ENCODE measurements at regions not wholly inside any gene's neighbourhood (a gene's known extent, or its start where the extent isn't known, plus 50 kb on each side); places are given as distances from the start of the nearest gene placed in this dataset.

GRCh38 chr22:22037229-22037628, 54.6 kb upstream of the TOP3B start:
- ChIA-PET POLR2A (ENCODE audit: partially characterized antibody) (no interaction called here), CTCF (ENCODE audit: partially characterized antibody) (interaction anchor here (0.6 to 1.5 kb wide), 3 partner anchors 9 to 169 kb away, joined by 3 to 4 read pairs (median 3); no protein-coding TSS in a partner anchor)
- Histone ChIP-seq H3K79me1 (ENCODE audit: low read depth, low read length) (no peaks in the 10 kb centered on the region), H3K27me3 (replicated peaks in 1 of 4; ENCODE audit: control insufficient read depth in 3 of 4, extremely low read depth in 1 of 4, insufficient read depth in 3 of 4, low read length in 3 of 4) (peaks cover 78 to 99% (median 92%) of the 10 kb centered on the region in 4 experiments), H3K9me3 (ENCODE audit: insufficient read depth in 2 of 2, low read depth in 1 of 2, low read length in 1 of 2) (no peaks in the 10 kb centered on the region), H4K20me1 (replicated peaks in 1 of 2; ENCODE audit: control insufficient read depth in 1 of 2, insufficient read depth in 2 of 2, low read length in 2 of 2) (no peaks in the 10 kb centered on the region), H3K4me2 (ENCODE audit: insufficient read depth in 1 of 2, low read depth in 2 of 2, low read length in 2 of 2) (no peak overlapping the region), H3K56ac (replicated peaks; ENCODE audit: insufficient read length, low read depth, low read length) (no peak overlapping the region), H3K23me2 (ENCODE audit: low read depth, low read length) (no peaks in the 10 kb centered on the region), H2BK15ac (ENCODE audit: low read length) (no peak overlapping the region), H3K9ac (replicated peaks in 1 of 4; ENCODE audit: extremely low read depth in 1 of 4, low read depth in 3 of 4, low read length in 3 of 4) (no peak overlapping the region), H2AFZ (ENCODE audit: low read length) (no peak overlapping the region), H2AK5ac (ENCODE audit: low read depth, low read length) (no peak overlapping the region), H4K5ac (ENCODE audit: insufficient read length, low read depth, low read length) (no peak overlapping the region), H3K4me3 (ENCODE audit: extremely low read depth in 1 of 4, insufficient read depth in 2 of 4, low read depth in 3 of 4, low read length in 4 of 4) (no peak overlapping the region), H3K36me3 (ENCODE audit: control insufficient read depth in 2 of 4, insufficient read depth in 4 of 4, low read length in 3 of 4) (no peaks in the 10 kb centered on the region), H4K8ac (ENCODE audit: extremely low read depth, insufficient read depth, low read length) (no peak overlapping the region), H2BK5ac (ENCODE audit: low read depth, low read length) (no peak overlapping the region), H3K18ac (ENCODE audit: extremely low read depth, low read length) (no peak overlapping the region), H2BK20ac (ENCODE audit: low read length) (no peak overlapping the region), H2BK120ac (replicated peaks; ENCODE audit: low read depth, low read length) (no peak overlapping the region), H4K91ac (replicated peaks; ENCODE audit: insufficient read length, low read length) (no peak overlapping the region), H3K4me1 (replicated peaks in 1 of 4; ENCODE audit: control insufficient read depth in 3 of 4, insufficient read depth in 4 of 4, low read length in 3 of 4) (no peaks in the 10 kb centered on the region), H3K27ac (ENCODE audit: low read depth, low read length) (no peak overlapping the region), H3K4ac (replicated peaks; ENCODE audit: insufficient read length, low read depth, low read length) (no peak overlapping the region), H3K79me2 (ENCODE audit: control insufficient read depth in 1 of 2, insufficient read depth in 2 of 2, low read length in 2 of 2) (no peaks in the 10 kb centered on the region), H3K14ac (ENCODE audit: insufficient read length) (no peak overlapping the region), H2BK12ac (ENCODE audit: low read depth, low read length) (no peak overlapping the region), H3K23ac (ENCODE audit: insufficient read length) (no peak overlapping the region)
- FAIRE-seq (no peak), DNase-seq (ENCODE audit: low read depth in 1 of 2, low spot score in 2 of 2) (no peak)
- no peak for TF ChIP-seq ASH2L (IDR thresholded peaks at IDR 0.05; ENCODE audit: low read length)
- TF ChIP-seq KDM1A (IDR thresholded peaks at IDR 0.05; ENCODE audit: borderline replicate concordance, low read length) = no peak
